Adrenal gland (tissue), 5 donors: ENCODE measurements at regions not wholly inside any gene's neighbourhood (a gene's known extent, or its start where the extent isn't known, plus 50 kb on each side); places are given as distances from the start of the nearest gene placed in this dataset.

ENCODE experiments used
- CTCF ChIP-seq, 6 experiments: fragments of 450-650 bp in 4 of 6; fragments of 200-600 bp in 2 of 6; sonication (generic) in 1 of 6; IDR thresholded peaks; 1 replicate in 5 of 6; 2 replicates in 1 of 6; pipeline versions ENCODE4 v1.5.1 to v1.8.0; 2016 to 2021; ENCODE audit warnings: antibody characterized with exemption in 6 of 6, mild to moderate bottlenecking in 2 of 6, moderate library complexity in 1 of 6
- POLR2A ChIP-seq, 2 donors: fragments of 450-650 bp; IDR thresholded peaks; one replicate each; pipeline ENCODE4 v1.6.1; 2017; ENCODE audit warnings: antibody characterized with exemption in 2 of 2, mild to moderate bottlenecking in 2 of 2, moderate library complexity in 1 of 2
- donor health status: DM: no; HTN: no; CAD: no.

GRCh38 chr4:171448919-171449481 lies 364.2 kb upstream of the GALNTL6 start:
- TF ChIP-seq POLR2A (IDR thresholded peaks at IDR 0.05) = no peak
- no peak for TF ChIP-seq CTCF (IDR thresholded peaks at IDR 0.05)
